ENCODE measurements at regions not wholly inside any gene's neighbourhood (a gene's known extent, or its start where the extent isn't known, plus 50 kb on each side); places are given as distances from the start of the nearest gene placed in this dataset.

GRCh38 chr22:22957090-22957489 is 69.5 kb downstream of the IGLL5 start:
- TF ChIP-seq, protein P1, sequence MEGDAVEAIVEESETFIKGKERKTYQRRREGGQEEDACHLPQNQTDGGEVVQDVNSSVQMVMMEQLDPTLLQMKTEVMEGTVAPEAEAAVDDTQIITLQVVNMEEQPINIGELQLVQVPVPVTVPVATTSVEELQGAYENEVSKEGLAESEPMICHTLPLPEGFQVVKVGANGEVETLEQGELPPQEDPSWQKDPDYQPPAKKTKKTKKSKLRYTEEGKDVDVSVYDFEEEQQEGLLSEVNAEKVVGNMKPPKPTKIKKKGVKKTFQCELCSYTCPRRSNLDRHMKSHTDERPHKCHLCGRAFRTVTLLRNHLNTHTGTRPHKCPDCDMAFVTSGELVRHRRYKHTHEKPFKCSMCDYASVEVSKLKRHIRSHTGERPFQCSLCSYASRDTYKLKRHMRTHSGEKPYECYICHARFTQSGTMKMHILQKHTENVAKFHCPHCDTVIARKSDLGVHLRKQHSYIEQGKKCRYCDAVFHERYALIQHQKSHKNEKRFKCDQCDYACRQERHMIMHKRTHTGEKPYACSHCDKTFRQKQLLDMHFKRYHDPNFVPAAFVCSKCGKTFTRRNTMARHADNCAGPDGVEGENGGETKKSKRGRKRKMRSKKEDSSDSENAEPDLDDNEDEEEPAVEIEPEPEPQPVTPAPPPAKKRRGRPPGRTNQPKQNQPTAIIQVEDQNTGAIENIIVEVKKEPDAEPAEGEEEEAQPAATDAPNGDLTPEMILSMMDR (IDR thresholded peaks at IDR 0.05), result no peak
- no peak for TF ChIP-seq POLR2AphosphoS5 (IDR thresholded peaks at IDR 0.05; ENCODE audit: low read depth, low read length)
- no peak for TF ChIP-seq SIN3A (IDR thresholded peaks at IDR 0.05; ENCODE audit: borderline replicate concordance, insufficient read depth, low read depth, low read length)
